K562 (cell line): ENCODE measurements at regions not wholly inside any gene's neighbourhood (a gene's known extent, or its start where the extent isn't known, plus 50 kb on each side); places are given as distances from the start of the nearest gene placed in this dataset.

Experiments used
- BRF2 ChIP-seq: IDR thresholded peaks from 3 replicates; pipeline ENCODE4 v1.6.1; 2011; ENCODE audit warnings: borderline replicate concordance, mild to moderate bottlenecking; ENCODE audit not compliant: insufficient read length, insufficient read depth
- ZNF780A ChIP-seq: fragments of 250-450 bp; sonication (Bioruptor Pico); IDR thresholded peaks from 2 replicates; pipeline ENCODE4 v1.5.0; 2021; ENCODE audit warnings: mild to moderate bottlenecking

GRCh38 chr4:179762840-179763239 lies 2320.6 kb upstream of the AGA start:
- TF ChIP-seq ZNF780A (no peak), BRF2 (no peak)
